Mesendoderm (in vitro differentiated cells): ENCODE measurements at regions not wholly inside any gene's neighbourhood (a gene's known extent, or its start where the extent isn't known, plus 50 kb on each side); places are given as distances from the start of the nearest gene placed in this dataset.

Experiments used
- DNase-seq: peaks from one replicate; pipeline ENCODE4 v3.0.0; 2013
- H2AK5ac ChIP-seq: 2 replicates; pipeline ENCODE4 v1.6.1; 2013; ENCODE audit warnings: low read length, inconsistent platforms
- H2BK120ac ChIP-seq: 2 replicates; pipeline ENCODE4 v1.6.1; 2013; ENCODE audit warnings: low read depth, mild to moderate bottlenecking, low read length, moderate library complexity, mixed read lengths
- H2BK15ac ChIP-seq: replicated peaks from 2 replicates; pipeline ENCODE4 v1.6.1; 2013; ENCODE audit warnings: low read depth, mild to moderate bottlenecking, moderate library complexity
- H2BK5ac ChIP-seq: 2 replicates; pipeline ENCODE4 v1.6.1; 2013; ENCODE audit warnings: low read length, inconsistent platforms
- H3K18ac ChIP-seq: 2 replicates; pipeline ENCODE4 v1.6.1; 2013; ENCODE audit warnings: mild to moderate bottlenecking, low read length, mixed read lengths
- H3K23ac ChIP-seq: one replicate; pipeline ENCODE4 v1.6.1; 2013; ENCODE audit warnings: low read length
- H3K27ac ChIP-seq: 2 replicates; pipeline ENCODE4 v1.5.1; 2013; ENCODE audit warnings: low read depth, mild to moderate bottlenecking, inconsistent platforms, low read length, moderate library complexity
- H3K27me3 ChIP-seq: 2 replicates; pipeline ENCODE4 v1.6.1; 2013; ENCODE audit warnings: low read length, control low read depth, mild to moderate bottlenecking, inconsistent platforms; ENCODE audit not compliant: insufficient read depth, poor library complexity
- H3K36me3 ChIP-seq: 2 replicates; pipeline ENCODE4 v1.6.1; 2013; ENCODE audit warnings: low read length, inconsistent platforms; ENCODE audit not compliant: control insufficient read depth, insufficient read depth
- H3K4ac ChIP-seq: one replicate; pipeline ENCODE4 v1.6.1; 2013; ENCODE audit warnings: low read depth, mild to moderate bottlenecking, low read length, moderate library complexity
- H3K4me1 ChIP-seq: 2 replicates; pipeline ENCODE4 v1.6.1; 2013; ENCODE audit warnings: low read depth, low read length, inconsistent platforms; ENCODE audit not compliant: control insufficient read depth
- H3K4me2 ChIP-seq: 2 replicates; pipeline ENCODE4 v1.6.1; 2013; ENCODE audit warnings: low read length
- H3K4me3 ChIP-seq: 2 replicates; pipeline ENCODE4 v1.5.1; 2013; ENCODE audit warnings: mild to moderate bottlenecking, low read length
- H3K56ac ChIP-seq: one replicate; pipeline ENCODE4 v1.6.1; 2013; ENCODE audit warnings: low read length
- H3K79me1 ChIP-seq: 2 replicates; pipeline ENCODE4 v1.6.1; 2013; ENCODE audit warnings: low read length, inconsistent platforms
- H3K79me2 ChIP-seq: 2 replicates; pipeline ENCODE4 v1.6.1; 2013; ENCODE audit warnings: mild to moderate bottlenecking, low read length; ENCODE audit not compliant: control insufficient read depth, insufficient read depth
- H3K9ac ChIP-seq: 2 replicates; pipeline ENCODE4 v1.6.1; 2013; ENCODE audit warnings: low read length, inconsistent platforms
- H4K5ac ChIP-seq: one replicate; pipeline ENCODE4 v1.6.1; 2013; ENCODE audit warnings: low read length
- H4K8ac ChIP-seq: one replicate; pipeline ENCODE4 v1.6.1; 2013; ENCODE audit warnings: low read depth, mild to moderate bottlenecking, control low read depth, low read length, moderate library complexity
- WGBS: extraction: QIAGEN DNeasy Blood & Tissue Kit; methylation state at CpG from one replicate; pipeline ENCODE4 v1.1.7; 2013; ENCODE audit warnings: low lambda C conversion rate, missing lambda C conversion rate; ENCODE audit not compliant: insufficient coverage; ENCODE audit errors: extremely low coverage; 5-methylcytosine and 5-hydroxymethylcytosine counted together

DNA sequence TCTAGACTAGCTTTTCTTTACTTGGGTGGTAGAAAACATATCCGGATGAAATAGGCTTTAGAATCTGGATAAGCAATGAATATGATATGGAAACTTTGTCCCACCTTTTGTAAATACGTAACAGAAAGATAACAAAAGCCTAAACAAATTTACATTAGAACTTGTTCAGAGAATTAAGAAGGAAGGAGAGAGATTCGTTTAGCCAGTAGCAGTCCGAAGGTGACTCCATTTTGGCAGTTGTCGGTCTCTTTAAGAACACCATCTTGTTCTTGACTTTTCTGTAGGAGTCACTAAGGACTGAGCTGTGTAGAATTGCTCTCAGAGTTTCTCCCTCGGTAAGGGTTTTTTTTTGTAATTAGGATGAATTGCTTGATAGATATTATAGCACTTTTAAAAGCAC lies 475.1 kb downstream of the PCNX1 start:
- no peak overlapping the region for H2BK5ac ChIP-seq

DNA sequence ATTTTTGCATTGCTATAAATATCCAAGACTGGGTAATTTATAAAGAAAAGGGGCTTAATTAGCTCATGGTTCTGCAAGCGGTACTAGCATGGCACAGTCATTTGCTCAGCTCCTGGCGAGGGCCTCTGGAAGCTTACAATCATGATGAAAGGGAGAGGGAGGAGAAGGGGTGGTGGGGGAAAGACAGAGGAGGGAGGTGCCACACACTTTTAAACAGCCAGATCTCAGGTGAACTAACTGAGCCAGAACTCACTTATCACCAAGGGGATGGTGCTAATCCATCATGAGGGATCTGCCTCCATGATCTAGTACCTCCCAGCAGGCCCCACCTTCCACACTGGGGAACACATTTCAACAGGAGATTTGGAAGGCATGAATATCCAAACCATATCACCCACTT lies 476.3 kb downstream of the PCNX1 start:
- Histone ChIP-seq H3K27ac (no peak overlapping the region), H2BK120ac (no peak overlapping the region), H3K36me3 (no peaks in the 10 kb centered on the region), H3K56ac (no peak overlapping the region), H3K79me1 (peaks cover 2% of the 10 kb centered on the region), H2BK15ac (no peak overlapping the region), H3K4me2 (no peak overlapping the region), H3K18ac (no peak overlapping the region), H2AK5ac (no peak overlapping the region), H4K8ac (no peak overlapping the region), H3K79me2 (peaks cover 16% of the 10 kb centered on the region), H3K27me3 (no peaks in the 10 kb centered on the region), H3K4me1 (peaks cover 2% of the 10 kb centered on the region), H3K9ac (no peak overlapping the region), H3K23ac (no peak overlapping the region), H3K4me3 (no peak overlapping the region), H3K4ac (no peak overlapping the region), H4K5ac (no peak overlapping the region), H2BK5ac (no peak overlapping the region)
- DNase-seq, result no peak
- no CpG with 5 or more reads among the region's 2 CpGs for WGBS

More for the DNA sequence above, 475.1 kb downstream of the PCNX1 start:
- no peak overlapping the region for H3K4me2 ChIP-seq
- no peaks in the 10 kb centered on the region for H3K27me3 ChIP-seq
- no peak overlapping the region for H3K4ac ChIP-seq
- no peak overlapping the region for H3K18ac ChIP-seq
- no peak overlapping the region for H2BK120ac ChIP-seq
- no peak overlapping the region for H3K27ac ChIP-seq
- H4K8ac ChIP-seq, result no peak overlapping the region
- no peak overlapping the region for H3K9ac ChIP-seq
- H3K4me1 ChIP-seq, result peaks cover 2% of the 10 kb centered on the region
- peaks cover 2% of the 10 kb centered on the region for H3K79me1 ChIP-seq
- peaks cover 18% of the 10 kb centered on the region for H3K79me2 ChIP-seq
- no CpG with 5 or more reads among the region's 6 CpGs for WGBS
- no peak for DNase-seq
- H2AK5ac ChIP-seq, result no peak overlapping the region
- H3K36me3 ChIP-seq, result no peaks in the 10 kb centered on the region
- H4K5ac ChIP-seq, result no peak overlapping the region
- H2BK15ac ChIP-seq, result no peak overlapping the region
- no peak overlapping the region for H3K4me3 ChIP-seq
- H3K56ac ChIP-seq, result no peak overlapping the region
- H3K23ac ChIP-seq, result no peak overlapping the region

DNA sequence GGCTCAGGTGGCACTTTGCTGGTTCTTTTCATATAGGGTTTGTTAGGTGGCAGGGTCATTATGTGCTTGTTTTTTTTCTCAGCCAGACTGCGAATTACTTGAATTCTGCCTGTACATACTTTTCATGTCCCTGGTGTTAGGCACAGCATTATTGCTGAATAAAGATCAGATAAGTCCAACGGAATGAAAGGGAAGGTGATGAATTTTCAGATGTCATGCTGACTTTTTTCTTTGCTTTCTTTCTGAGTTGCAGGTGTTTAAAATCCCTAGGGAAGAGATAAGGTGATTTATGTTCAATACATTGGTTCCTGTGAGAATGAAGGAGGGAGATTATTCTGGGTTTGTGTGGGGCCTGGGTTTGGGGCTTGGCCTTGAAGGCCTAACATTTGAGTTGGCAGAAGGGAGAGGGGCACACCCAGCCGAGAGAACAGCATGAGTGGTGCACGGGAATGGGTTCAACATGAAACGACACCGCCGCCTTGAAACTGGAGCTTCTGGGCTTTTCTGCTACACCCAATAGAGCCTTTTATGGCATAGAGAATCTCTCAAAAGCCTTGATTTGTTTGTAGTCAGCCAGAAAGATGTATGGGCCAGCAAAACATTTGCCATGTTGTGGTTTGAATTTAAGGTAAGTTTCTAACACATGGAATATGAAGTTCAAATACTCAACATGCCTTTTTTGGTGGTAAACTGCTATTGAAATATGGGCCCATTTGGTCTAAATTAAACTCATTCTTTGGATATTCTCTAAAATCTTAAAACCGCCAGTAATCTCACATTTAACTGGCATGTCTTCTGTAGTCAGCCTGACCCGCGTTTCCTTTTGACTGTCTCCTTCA lies 477.0 kb downstream of the PCNX1 start:
- Histone ChIP-seq H3K9ac (no peak overlapping the region), H3K23ac (no peak overlapping the region), H3K18ac (no peak overlapping the region), H4K5ac (no peak overlapping the region), H3K27me3 (no peaks in the 10 kb centered on the region), H3K79me2 (peaks cover 15% of the 10 kb centered on the region), H4K8ac (no peak overlapping the region), H3K36me3 (no peaks in the 10 kb centered on the region), H2BK120ac (no peak overlapping the region), H3K4me3 (no peak overlapping the region), H3K4me2 (no peak overlapping the region), H2BK15ac (no peak overlapping the region), H3K4me1 (peaks cover 2% of the 10 kb centered on the region), H2AK5ac (no peak overlapping the region), H3K4ac (no peak overlapping the region), H2BK5ac (no peak overlapping the region), H3K56ac (no peak overlapping the region), H3K27ac (no peak overlapping the region), H3K79me1 (peaks cover 2% of the 10 kb centered on the region)
- DNase-seq, result peak; percentile 37
- no CpG with 5 or more reads among the region's 10 CpGs for WGBS

DNA sequence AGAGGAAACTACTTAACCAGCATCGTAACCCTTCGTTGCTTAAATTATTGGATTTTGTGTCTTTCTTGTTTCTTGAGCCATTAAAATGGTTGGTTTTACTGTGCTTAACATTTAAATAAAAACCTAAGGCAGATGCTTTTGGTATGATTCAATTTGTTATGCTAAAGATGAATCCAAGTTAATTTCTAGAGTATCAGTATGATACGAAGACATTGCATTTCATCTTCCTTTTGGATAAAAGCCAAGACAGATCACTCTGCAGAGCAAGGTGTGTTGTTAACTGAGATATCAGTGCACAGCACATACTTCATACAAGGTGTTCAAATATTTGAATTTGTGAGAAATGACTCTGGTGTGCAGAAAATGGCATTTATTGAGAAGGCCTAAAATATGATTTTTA lies 480.5 kb downstream of the PCNX1 start:
- no peak overlapping the region for H3K27ac ChIP-seq
- H2BK15ac ChIP-seq, result no peak overlapping the region
- no peak overlapping the region for H3K56ac ChIP-seq
- H2AK5ac ChIP-seq, result no peak overlapping the region
- no peak overlapping the region for H3K23ac ChIP-seq
- H3K4me2 ChIP-seq, result no peak overlapping the region
- peaks cover 2% of the 10 kb centered on the region for H3K4me1 ChIP-seq
- no peak overlapping the region for H3K9ac ChIP-seq
- no peak overlapping the region for H2BK120ac ChIP-seq
- no CpG with 5 or more reads among the region's 3 CpGs for WGBS
- H3K27me3 ChIP-seq, result no peaks in the 10 kb centered on the region
- H4K5ac ChIP-seq, result no peak overlapping the region
- no peak overlapping the region for H4K8ac ChIP-seq
- H3K79me1 ChIP-seq, result peaks cover under 1% of the 10 kb centered on the region
- DNase-seq, result no peak
- no peak overlapping the region for H3K4me3 ChIP-seq
- no peak overlapping the region for H3K4ac ChIP-seq
- H3K36me3 ChIP-seq, result no peaks in the 10 kb centered on the region
- no peak overlapping the region for H2BK5ac ChIP-seq
- no peak overlapping the region for H3K18ac ChIP-seq
- peaks cover 8% of the 10 kb centered on the region for H3K79me2 ChIP-seq

DNA sequence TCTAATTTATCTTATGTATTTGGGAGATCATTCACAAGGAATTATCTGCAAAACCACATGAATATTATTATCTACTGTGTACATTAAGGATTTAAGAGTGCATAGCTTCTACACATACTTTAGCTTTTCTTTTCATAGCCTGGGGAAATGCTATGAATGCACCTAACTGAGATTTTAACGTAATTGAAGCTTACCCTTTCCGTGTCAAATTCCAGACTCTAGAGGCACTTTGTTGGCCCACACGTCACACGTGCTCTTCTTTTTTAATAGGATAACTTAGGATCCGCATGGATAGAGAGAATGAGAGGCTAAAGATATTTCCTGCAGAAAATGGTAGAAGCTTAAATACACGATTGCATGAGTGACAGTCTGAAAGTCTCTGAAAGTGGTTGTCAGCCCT lies 481.1 kb downstream of the PCNX1 start:
- H4K5ac ChIP-seq, result no peak overlapping the region
- H2AK5ac ChIP-seq, result no peak overlapping the region
- no peak for DNase-seq
- H3K79me1 ChIP-seq, result no peaks in the 10 kb centered on the region
- no peak overlapping the region for H2BK120ac ChIP-seq
- no peak overlapping the region for H3K9ac ChIP-seq
- no peak overlapping the region for H3K4me2 ChIP-seq
- no peaks in the 10 kb centered on the region for H3K27me3 ChIP-seq
- H3K4me1 ChIP-seq, result peaks cover 2% of the 10 kb centered on the region
- no peak overlapping the region for H3K27ac ChIP-seq
- H2BK15ac ChIP-seq, result no peak overlapping the region
- peak overlapping the region; percentile 51 for H3K18ac ChIP-seq
- H3K4ac ChIP-seq, result no peak overlapping the region
- no peak overlapping the region for H4K8ac ChIP-seq
- no peak overlapping the region for H3K4me3 ChIP-seq
- H3K36me3 ChIP-seq, result no peaks in the 10 kb centered on the region
- H2BK5ac ChIP-seq, result no peak overlapping the region
- no peak overlapping the region for H3K23ac ChIP-seq
- WGBS, result no CpG with 5 or more reads among the region's 6 CpGs
- H3K56ac ChIP-seq, result no peak overlapping the region
- H3K79me2 ChIP-seq, result peaks cover 7% of the 10 kb centered on the region

DNA sequence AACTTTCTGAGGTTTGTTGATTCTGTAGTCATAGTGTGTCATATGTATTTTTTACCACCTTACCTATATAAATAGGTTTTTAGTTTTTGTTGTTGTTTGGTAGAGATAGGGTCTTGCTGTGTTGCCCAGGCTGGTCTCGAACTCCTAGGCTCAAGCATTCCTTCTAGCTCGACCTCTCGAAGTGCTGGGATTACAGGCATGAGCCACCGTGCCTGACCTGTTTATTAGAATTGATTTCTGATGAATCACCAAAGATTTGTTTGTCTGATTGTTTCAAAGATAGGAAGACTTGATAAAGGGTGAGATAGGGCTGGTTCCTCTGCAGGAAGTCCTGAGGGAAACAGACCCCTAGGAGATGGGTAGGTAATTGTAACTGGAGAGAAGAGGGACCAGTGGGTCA lies 481.6 kb downstream of the PCNX1 start:
- Histone ChIP-seq H3K9ac (no peak overlapping the region), H3K27me3 (no peaks in the 10 kb centered on the region), H2BK5ac (no peak overlapping the region), H2BK120ac (no peak overlapping the region), H2BK15ac (no peak overlapping the region), H3K4me3 (no peak overlapping the region), H2AK5ac (no peak overlapping the region), H3K27ac (no peak overlapping the region), H4K8ac (peak overlapping the region; percentile 39), H3K56ac (no peak overlapping the region), H3K36me3 (no peaks in the 10 kb centered on the region), H3K23ac (no peak overlapping the region), H3K79me2 (peaks cover 9% of the 10 kb centered on the region), H3K18ac (no peak overlapping the region), H3K4me1 (no peaks in the 10 kb centered on the region), H3K79me1 (no peaks in the 10 kb centered on the region), H4K5ac (no peak overlapping the region), H3K4me2 (no peak overlapping the region), H3K4ac (no peak overlapping the region)
- WGBS, result no CpG with 5 or more reads among the region's 4 CpGs
- DNase-seq, result peak; percentile 42
